KG1 (cell line): ENCODE measurements at regions not wholly inside any gene's neighbourhood (a gene's known extent, or its start where the extent isn't known, plus 50 kb on each side); places are given as distances from the start of the nearest gene placed in this dataset.

ENCODE experiments used
- DNase-seq: peaks from one replicate; lab custom pipeline; 2025; lab: John Stamatoyannopoulos, UW

GRCh38 chr6:153634416-153634815, 404.6 kb upstream of the OPRM1 start:
- DNase-seq = no peak

- DNase-seq = no peak
These were observed 414.0 kb upstream of the OPRM1 start for GRCh38 chr6:153625089-153625488.

GRCh38 chr6:153624528-153624927, 414.5 kb upstream of the OPRM1 start:
- no peak for DNase-seq

GRCh38 chr6:153623496-153623895, 415.5 kb upstream of the OPRM1 start:
- DNase-seq = no peak

- no peak for DNase-seq
These were observed 417.5 kb upstream of the OPRM1 start for GRCh38 chr6:153621491-153621890.

GRCh38 chr6:153621070-153621469, 418.0 kb upstream of the OPRM1 start:
- DNase-seq = no peak

- no peak for DNase-seq
These were observed 420.4 kb upstream of the OPRM1 start for GRCh38 chr6:153618371-153619322.

GRCh38 chr6:153616506-153616905, 422.5 kb upstream of the OPRM1 start:
- DNase-seq = no peak

GRCh38 chr6:153613719-153614455, 425.2 kb upstream of the OPRM1 start:
- DNase-seq = no peak

- no peak for DNase-seq
These were observed 436.6 kb upstream of the OPRM1 start for GRCh38 chr6:153602401-153602800.

- no peak for DNase-seq
These were observed 439.1 kb upstream of the OPRM1 start for GRCh38 chr6:153599901-153600300.

GRCh38 chr6:153595903-153596302, 443.1 kb upstream of the OPRM1 start:
- DNase-seq = no peak

GRCh38 chr6:153594871-153595270, 444.2 kb upstream of the OPRM1 start:
- DNase-seq = no peak

GRCh38 chr6:153591159-153591558, 447.9 kb upstream of the OPRM1 start:
- no peak for DNase-seq

GRCh38 chr6:153590411-153590810, 448.6 kb upstream of the OPRM1 start:
- DNase-seq = no peak

- no peak for DNase-seq
These were observed 450.7 kb upstream of the OPRM1 start for GRCh38 chr6:153588330-153588729.

- DNase-seq = no peak
These were observed 452.6 kb upstream of the RGS17 start for GRCh38 chr6:153583685-153584084.

GRCh38 chr6:153580776-153581175, 449.7 kb upstream of the RGS17 start:
- no peak for DNase-seq

GRCh38 chr6:153575528-153575927, 444.4 kb upstream of the RGS17 start:
- no peak for DNase-seq

- no peak for DNase-seq
These were observed 443.1 kb upstream of the RGS17 start for GRCh38 chr6:153574231-153574630.

GRCh38 chr6:153572371-153572770, 441.3 kb upstream of the RGS17 start:
- DNase-seq = no peak

GRCh38 chr6:153568628-153569027, 437.5 kb upstream of the RGS17 start:
- no peak for DNase-seq

- DNase-seq = no peak
These were observed 433.7 kb upstream of the RGS17 start for GRCh38 chr6:153564803-153565202.
